HG02884 (cell line): ENCODE measurements at regions not wholly inside any gene's neighbourhood (a gene's known extent, or its start where the extent isn't known, plus 50 kb on each side); places are given as distances from the start of the nearest gene placed in this dataset.
"Not testable (repeated sequence)": the region's sequence is repeated elsewhere in the genome, so short reads cannot be mapped to it uniquely, and the experiment has no call there.

Source experiments
- ATAC-seq: cut with Tn5 transposase; IDR thresholded peaks from one replicate; pipeline ENCODE4 v1.9.1; 2021; ENCODE audit warnings: mild to moderate bottlenecking, moderate library complexity; ENCODE audit not compliant: unreplicated experiment

DNA sequence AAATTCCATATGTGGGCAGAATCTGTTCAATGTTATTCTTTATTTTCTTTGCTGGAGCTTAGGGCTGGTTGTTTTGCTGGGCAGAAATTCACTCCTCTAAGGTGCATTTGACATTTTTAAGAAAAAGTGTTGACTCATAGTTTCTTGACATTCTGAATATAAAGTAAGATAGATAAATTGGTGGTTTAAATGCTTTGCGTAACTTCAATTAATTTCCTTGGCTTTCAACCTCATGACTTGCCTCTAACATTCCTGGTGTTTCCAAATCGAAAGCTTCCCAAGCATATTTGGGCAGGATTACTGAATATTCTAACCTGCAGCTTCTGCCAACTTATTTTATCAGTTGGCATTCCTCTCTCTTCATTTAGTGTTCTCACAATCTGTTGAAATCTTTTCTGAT lies 718.7 kb upstream of the ADGRB3 start:
- no peak for ATAC-seq

- ATAC-seq, result no peak
Observed at GRCh38 chr6:67914419-67914818, 720.7 kb upstream of the ADGRB3 start.

DNA sequence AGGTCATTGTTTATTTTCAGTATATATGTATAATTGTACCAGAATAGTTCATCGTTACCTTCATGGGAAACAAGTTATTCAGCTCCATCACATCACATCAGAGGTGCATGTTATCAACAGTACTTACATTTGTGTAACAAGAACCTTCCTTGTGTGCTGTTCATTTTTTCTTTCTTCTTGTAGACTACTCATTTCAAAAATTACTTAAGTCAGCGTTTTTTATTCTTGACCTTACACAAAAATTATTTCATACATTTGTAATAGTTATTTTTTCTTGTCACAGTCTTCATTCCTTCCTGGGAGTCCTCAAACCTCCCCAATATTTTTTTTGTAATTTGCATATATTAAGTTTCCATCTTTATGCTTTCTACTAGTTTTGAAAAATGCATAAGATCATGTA lies 725.7 kb upstream of the ADGRB3 start:
- ATAC-seq, result no peak

- ATAC-seq, result no peak
Observed at GRCh38 chr6:67908379-67908778, 726.7 kb upstream of the ADGRB3 start.

DNA sequence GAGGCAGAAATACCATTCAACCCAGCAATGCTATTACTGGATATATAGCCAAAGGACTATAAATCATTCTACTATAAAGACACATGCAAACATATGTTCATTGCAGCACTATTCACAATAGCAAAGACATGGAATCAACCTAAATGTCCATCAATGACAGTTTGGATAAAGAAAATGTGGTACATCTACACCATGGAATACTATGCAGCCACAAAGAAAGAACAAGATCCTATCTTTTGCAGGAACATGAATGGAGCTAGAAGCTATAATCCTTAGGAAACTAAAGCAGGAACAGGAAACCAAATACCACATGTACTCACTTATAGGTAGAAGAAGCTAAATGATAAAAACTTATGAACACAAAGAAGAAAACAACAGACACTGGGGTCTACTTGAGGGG lies 730.3 kb upstream of the ADGRB3 start:
- not testable (repeated sequence) for ATAC-seq

DNA sequence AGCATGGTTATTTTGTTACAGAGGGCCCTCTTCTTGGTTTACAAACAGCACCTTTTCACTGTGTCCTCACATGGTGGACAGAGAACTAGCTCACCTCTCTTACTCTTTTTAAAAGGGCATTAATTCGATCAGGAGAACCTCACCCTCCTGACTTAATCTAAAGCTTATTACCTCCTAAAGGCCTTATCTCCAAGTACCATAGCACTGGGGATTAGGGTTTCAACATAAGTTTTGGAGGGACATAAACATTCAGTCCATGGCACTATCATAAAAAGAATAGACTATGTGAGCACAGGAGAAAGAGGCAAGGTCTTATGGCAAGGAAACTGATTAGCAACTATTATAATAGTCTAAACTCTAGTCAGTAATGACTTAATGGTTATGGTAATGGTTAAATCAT lies 736.2 kb upstream of the ADGRB3 start:
- ATAC-seq, result no peak

- ATAC-seq, result no peak
Observed at GRCh38 chr6:67897998-67898607, 737.0 kb upstream of the ADGRB3 start.

DNA sequence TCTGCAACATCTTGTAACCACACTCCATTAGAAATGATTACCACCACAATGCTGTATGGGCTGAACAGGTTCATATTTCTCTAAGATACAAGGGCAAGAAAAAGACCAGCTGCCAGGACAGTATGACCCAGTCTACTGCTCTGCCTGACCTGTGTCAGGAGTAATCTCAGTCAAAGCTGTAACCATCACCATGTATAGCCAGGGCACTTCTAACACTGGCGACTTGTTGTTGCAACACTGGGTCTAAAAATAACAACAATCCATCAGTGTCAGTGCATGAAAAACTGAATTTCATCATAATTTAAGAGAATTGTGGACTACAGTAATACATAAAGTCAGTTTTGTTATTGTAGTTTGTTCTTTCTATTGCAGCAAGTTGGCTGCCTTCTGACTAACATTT lies 738.6 kb upstream of the ADGRB3 start:
- ATAC-seq, result no peak

GRCh38 chr6:67889682-67889995 lies 745.4 kb upstream of the ADGRB3 start:
- no peak for ATAC-seq

DNA sequence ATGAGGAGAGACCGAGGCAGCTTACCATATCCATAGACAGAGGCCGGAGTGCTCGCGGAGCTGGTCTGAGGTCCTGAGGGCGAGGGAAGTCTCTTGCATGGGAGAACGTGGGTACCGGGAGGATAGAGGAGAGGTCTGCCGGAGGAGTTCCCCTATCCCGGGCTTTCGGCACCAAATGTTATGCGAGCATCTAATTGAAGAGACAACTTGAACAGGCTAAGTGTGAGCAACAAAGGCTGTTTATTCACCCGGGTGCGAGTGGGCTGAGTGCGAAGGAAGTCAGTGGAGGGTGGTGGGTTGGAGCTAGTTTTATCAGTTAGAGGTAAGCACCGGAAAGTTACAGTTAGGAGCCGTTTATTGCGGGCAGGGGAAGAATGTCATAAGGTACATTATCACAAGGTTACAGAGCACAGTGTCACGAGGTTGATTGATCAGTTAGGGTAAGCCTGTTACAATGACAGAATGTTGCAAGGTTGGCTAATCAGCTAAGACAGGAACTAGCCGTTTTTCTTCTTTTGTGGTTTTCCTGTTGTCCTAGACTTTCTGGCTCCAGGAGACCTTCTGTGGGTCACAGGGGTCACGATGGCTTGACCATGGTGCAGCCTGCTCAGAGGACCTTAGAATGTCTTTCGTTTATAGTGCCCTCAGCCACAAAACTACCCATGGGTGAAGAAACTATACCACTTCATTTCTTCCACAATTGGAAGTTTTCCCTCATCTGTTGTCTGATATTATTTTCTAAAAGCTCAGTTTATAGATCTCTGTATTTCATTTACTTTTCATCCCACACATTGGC lies 746.0 kb upstream of the ADGRB3 start:
- no peak for ATAC-seq

GRCh38 chr6:67888546-67888885 lies 746.6 kb upstream of the ADGRB3 start:
- no peak for ATAC-seq

DNA sequence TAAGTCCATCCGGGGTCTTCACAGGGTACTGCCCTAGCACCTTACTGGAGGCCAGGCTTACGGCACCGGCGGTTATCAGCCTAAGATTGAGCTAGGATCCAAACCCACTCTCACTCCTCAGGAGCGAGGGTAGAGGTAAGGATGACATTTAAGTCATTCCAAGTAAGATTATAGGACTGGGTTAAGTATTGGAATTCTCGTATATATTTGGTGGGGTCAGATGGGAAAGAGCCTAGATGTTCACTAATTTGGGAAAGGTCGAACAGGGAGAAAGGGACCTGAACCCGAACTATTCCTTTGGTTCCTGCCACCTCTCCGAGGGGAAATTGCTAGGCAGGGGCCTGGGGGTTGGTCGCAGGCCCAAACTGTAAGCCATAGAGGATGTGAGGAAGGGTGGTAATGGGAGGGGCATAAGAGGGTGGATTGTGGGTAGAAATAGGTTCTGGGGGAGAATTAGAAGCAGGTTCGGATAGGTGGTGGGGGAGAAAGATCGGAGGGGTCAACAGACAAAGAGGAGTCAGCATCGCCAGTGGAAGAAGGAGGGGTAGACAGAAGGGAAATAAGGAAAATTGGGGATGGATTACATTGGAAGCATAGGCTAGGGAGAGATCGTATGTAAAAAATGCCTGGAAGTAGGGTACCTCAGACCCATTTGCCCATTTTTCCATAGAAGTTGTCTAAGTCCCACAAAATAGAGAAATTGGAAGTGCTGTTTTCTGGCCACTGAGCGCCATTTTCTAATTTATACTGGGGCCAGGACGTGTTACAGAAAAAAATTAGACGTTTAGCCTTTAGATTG lies 747.1 kb upstream of the ADGRB3 start:
- ATAC-seq, result no peak

GRCh38 chr6:67887419-67887746 lies 747.7 kb upstream of the ADGRB3 start:
- ATAC-seq, result no peak

- ATAC-seq, result no peak
Observed at GRCh38 chr6:67886840-67887292, 748.2 kb upstream of the ADGRB3 start.

DNA sequence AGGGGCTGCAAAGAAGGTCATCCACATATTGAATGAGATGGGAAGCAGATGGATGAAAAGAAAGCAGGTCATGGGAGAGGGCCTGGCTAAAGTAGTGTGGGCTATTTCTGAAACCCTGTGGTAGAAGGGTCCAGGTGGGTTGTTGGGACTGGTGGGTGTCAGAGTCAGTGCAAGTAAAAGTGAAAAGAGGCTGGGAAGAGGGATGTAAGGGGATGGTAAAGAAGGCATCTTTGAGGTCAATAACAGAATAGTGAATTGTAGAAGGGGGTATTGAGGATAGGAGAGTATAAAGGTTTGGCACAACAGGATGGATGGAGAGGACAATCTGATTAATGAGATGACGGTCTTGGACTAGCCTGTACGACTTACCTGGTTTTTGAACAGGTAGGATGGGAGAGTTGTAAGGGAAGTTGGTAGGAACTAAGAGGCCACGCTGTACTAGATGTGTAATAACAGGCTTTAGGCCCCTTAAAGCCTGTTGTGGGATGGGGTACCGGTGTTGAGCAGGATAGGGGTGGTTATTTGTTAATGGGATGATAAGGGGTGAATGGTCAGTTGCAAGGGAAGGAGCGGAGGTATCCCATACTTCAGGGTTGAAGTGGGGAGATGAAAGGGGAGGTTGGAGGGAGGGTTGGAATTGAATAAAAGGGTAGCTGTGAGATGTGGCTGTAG lies 748.9 kb upstream of the ADGRB3 start:
- ATAC-seq, result no peak

DNA sequence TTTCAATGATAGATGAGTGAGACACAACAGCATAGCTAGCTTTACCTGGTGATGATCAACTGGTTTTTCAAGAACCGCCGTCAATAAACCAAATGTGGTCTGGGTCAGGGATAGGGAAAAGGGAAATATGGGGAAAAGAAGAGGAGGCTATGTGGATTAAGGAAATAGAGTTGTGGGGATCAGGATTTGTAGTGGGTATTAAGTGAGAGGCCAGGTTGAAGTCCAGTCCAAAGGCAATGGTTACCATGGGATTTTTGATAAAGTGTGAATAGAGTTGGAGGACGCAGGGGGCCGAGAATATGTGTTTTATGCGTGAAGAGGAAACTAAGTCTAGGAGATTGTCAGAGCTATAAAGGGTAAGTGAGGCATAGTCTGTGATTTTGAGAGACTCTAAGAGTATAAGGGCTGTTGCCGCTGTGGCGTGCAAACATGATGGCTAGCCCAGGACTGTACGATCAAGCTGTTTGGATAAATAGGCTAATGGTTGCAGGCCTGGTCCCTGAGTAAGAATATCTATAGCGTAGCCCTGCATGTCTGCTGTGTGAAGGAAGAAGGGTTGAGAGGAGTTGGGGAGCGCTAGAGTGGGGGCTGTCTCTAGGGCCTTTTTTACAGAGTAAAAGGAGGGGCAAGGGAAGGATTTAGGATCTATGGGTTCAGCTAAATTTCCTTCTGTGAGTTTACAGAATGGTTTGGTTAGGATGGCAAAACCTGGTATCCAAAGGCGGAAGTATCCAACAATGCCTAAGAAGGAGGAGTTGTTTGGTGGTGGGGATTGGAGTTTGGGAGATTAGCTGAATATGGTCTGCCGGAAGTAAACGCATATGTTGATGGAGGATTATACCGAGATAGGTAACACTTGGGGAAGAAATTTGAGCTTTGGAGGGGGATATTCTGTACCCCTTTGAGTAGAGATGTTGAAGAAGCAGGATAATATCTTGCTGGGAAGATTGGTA lies 749.7 kb upstream of the ADGRB3 start:
- ATAC-seq, result no peak

GRCh38 chr6:67884442-67884841 lies 750.6 kb upstream of the ADGRB3 start:
- ATAC-seq, result no peak

GRCh38 chr6:67883500-67884366 lies 751.3 kb upstream of the ADGRB3 start:
- no peak for ATAC-seq

DNA sequence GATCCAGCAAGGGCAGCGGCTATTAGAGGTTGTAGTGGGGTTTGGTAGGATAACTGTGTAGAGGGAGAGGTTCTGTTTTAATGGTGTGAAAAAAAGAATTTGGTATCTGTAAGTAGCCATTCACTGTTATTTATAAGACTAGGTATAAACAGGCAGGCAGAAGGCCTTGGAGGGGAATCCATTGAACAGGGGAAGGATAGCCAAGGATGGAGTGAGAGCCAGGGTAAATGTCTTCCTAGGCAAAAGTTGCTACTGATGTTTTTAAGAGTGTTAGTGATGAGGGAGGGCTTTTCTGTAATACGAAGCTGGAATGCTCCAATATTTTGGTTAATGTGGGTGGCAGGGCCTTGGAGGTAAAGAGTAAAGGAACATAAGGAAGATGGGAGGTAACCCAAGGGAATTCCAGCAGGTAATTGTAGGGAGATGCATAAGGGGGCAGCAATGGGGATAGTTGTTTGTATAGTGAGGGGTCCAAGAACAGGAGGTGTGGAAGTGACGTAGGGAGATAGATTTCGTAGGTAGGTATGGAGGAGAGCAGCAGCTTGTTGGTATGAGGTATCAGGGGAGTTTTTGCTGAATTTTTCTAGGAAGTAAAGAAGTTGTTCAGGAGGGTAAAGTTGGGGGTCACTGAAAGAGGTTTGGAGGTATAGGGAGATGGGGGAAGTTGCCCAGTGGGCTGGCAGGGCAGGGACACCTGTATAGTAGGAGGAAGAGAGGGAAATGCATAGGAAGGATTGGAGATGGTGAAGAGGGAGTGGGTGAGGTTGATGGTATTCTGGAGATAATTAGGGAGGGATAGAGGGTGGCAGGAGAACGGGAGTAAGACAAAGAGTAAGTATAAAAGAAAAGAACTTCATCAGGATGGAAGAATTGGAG lies 752.4 kb upstream of the ADGRB3 start:
- ATAC-seq, result no peak
